Lung (tissue), 11 donors: ENCODE measurements at regions not wholly inside any gene's neighbourhood (a gene's known extent, or its start where the extent isn't known, plus 50 kb on each side); places are given as distances from the start of the nearest gene placed in this dataset.

ENCODE experiments used
- ATAC-seq: fragments of 200-7000 bp; cut with Tn5 transposase; one replicate; pipeline ENCODE4 v1.9.1; 2020; ENCODE audit warnings: moderate number of reproducible peaks; ENCODE audit not compliant: insufficient read depth, low FRiP score
- DNase-seq, 3 donors: peaks; one replicate each; pipeline ENCODE4 v3.0.0-alpha.2; 2013 to 2017
- H3K27ac ChIP-seq, 2 donors: one replicate each; pipeline ENCODE4 v1.5.1; 2013; ENCODE audit warnings: mild to moderate bottlenecking in 2 of 2, moderate library complexity in 2 of 2, control low read depth in 1 of 2, inconsistent platforms in 1 of 2, low read depth in 1 of 2, low read length in 1 of 2
- H3K27me3 ChIP-seq, 3 donors: one replicate each; pipeline ENCODE4 v1.5.1; 2013; ENCODE audit warnings: low read length in 2 of 3; ENCODE audit not compliant: control insufficient read depth in 3 of 3, insufficient read depth in 3 of 3
- H3K36me3 ChIP-seq, 4 donors: one replicate each; pipeline ENCODE4 v1.5.1; 2013; ENCODE audit warnings: low read length in 4 of 4, mild to moderate bottlenecking in 1 of 4, moderate library complexity in 1 of 4; ENCODE audit not compliant: control insufficient read depth in 4 of 4, insufficient read depth in 4 of 4
- H3K4me1 ChIP-seq, 5 donors: one replicate each; pipeline ENCODE4 v1.5.1; 2013; ENCODE audit warnings: low read length in 5 of 5, mild to moderate bottlenecking in 2 of 5, moderate library complexity in 1 of 5; ENCODE audit not compliant: control insufficient read depth in 5 of 5, insufficient read depth in 5 of 5
- H3K4me3 ChIP-seq: one replicate; pipeline ENCODE4 v1.5.1; 2013; ENCODE audit warnings: mild to moderate bottlenecking, control low read depth, moderate library complexity
- H3K9ac ChIP-seq, 2 donors: one replicate each; pipeline ENCODE4 v1.5.1; 2013; ENCODE audit warnings: low read length in 2 of 2, control low read depth in 1 of 2; ENCODE audit not compliant: insufficient read depth in 1 of 2
- H3K9me3 ChIP-seq, 4 donors: one replicate each; pipeline ENCODE4 v1.5.1; 2013; ENCODE audit warnings: low read length in 3 of 4, mild to moderate bottlenecking in 1 of 4, moderate library complexity in 1 of 4; ENCODE audit not compliant: control insufficient read depth in 4 of 4, insufficient read depth in 3 of 4
- WGBS, 2 donors: extraction: QIAGEN DNeasy Blood & Tissue Kit; methylation state at CpG; one replicate each; pipeline ENCODE4 v1.1.7; 2013; 5-methylcytosine and 5-hydroxymethylcytosine counted together
- TF ChIP-seq, protein P1 (sequence below): IDR thresholded peaks from 2 replicates; pipeline ENCODE4 v1.5.1; 2012; ENCODE audit warnings: mild to moderate bottlenecking; ENCODE audit errors: control extremely low read depth, extremely low read depth
- donor health status: control.
- donor health status: control.
- donor health status: Bipolar disorder and iron deficiency.
- donor health status: healthy.
- donor health status: DM: yes; HTN: yes; CAD: no.

DNA sequence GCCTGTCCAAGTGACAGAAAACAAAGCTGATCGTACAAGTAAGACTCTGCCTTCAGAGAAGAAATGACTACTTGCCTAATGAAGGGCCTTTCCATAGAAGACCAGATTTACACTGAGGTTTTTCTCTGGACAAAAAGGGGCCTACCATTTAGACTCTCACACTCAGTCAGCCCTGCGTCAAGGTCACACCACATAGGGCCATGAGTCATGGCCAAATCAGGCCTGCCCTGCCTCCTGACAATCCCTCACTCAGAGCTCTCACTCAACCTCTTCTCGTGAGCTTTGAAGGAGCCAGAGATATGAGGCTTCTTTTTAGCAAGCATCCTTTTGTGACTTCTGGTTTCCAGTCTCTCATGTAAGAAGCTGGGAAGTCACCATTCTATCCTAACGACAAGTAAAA is 68.1 kb upstream of the NMNAT3 start:
- H3K27ac ChIP-seq: no peak overlapping the region
- 67 to 73% methylated on average over 4 of the region's 4 CpGs for WGBS, 2 donors
- no peak overlapping the region for H3K4me3 ChIP-seq
- peaks cover 0 to 7% (median 0%) of the 10 kb centered on the region in 4 donors for H3K9me3 ChIP-seq
- DNase-seq (no peak), ATAC-seq (no peak)
- no peaks in the 10 kb centered on the region for H3K27me3 ChIP-seq
- no peak overlapping the region for H3K9ac ChIP-seq
- H3K36me3 ChIP-seq: no peaks in the 10 kb centered on the region
- peaks cover 0 to 10% (median 0%) of the 10 kb centered on the region in 5 donors for H3K4me1 ChIP-seq
- TF ChIP-seq, protein P1, sequence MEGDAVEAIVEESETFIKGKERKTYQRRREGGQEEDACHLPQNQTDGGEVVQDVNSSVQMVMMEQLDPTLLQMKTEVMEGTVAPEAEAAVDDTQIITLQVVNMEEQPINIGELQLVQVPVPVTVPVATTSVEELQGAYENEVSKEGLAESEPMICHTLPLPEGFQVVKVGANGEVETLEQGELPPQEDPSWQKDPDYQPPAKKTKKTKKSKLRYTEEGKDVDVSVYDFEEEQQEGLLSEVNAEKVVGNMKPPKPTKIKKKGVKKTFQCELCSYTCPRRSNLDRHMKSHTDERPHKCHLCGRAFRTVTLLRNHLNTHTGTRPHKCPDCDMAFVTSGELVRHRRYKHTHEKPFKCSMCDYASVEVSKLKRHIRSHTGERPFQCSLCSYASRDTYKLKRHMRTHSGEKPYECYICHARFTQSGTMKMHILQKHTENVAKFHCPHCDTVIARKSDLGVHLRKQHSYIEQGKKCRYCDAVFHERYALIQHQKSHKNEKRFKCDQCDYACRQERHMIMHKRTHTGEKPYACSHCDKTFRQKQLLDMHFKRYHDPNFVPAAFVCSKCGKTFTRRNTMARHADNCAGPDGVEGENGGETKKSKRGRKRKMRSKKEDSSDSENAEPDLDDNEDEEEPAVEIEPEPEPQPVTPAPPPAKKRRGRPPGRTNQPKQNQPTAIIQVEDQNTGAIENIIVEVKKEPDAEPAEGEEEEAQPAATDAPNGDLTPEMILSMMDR: no peak

DNA sequence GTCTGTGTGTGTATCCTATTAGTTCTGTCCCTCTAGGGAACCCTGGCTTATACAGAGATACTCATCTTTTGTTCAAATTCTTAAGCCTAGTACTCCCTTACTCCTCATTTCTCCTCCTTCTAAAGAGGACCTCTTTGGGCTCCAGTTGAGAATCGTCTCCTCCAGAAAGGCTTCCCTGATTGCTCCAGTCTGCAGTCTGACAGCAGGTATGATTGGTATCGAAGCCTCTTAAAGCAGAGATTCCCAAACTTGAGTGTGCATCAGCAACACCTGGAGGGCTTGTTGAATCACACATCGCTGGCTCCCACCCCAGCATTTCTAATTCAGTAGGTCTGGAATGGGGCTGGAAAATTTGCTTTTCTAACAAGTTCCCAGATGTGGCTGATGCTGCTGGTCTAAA is 60.9 kb upstream of the NMNAT3 start:
- no peak for DNase-seq
- no peaks in the 10 kb centered on the region for H3K36me3 ChIP-seq
- ATAC-seq: no peak
- no peak overlapping the region for H3K4me3 ChIP-seq
- peaks cover 0 to under 1% (median 0%) of the 10 kb centered on the region in 5 donors for H3K4me1 ChIP-seq
- no peak overlapping the region for H3K27ac ChIP-seq
- WGBS, 2 donors: 86 to 90% methylated on average over 3 of the region's 3 CpGs
- no peaks in the 10 kb centered on the region for H3K27me3 ChIP-seq
- no peak overlapping the region for H3K9ac ChIP-seq
- peaks cover 0 to 5% (median 0%) of the 10 kb centered on the region in 4 donors for H3K9me3 ChIP-seq
- TF ChIP-seq, protein P1: no peak

DNA sequence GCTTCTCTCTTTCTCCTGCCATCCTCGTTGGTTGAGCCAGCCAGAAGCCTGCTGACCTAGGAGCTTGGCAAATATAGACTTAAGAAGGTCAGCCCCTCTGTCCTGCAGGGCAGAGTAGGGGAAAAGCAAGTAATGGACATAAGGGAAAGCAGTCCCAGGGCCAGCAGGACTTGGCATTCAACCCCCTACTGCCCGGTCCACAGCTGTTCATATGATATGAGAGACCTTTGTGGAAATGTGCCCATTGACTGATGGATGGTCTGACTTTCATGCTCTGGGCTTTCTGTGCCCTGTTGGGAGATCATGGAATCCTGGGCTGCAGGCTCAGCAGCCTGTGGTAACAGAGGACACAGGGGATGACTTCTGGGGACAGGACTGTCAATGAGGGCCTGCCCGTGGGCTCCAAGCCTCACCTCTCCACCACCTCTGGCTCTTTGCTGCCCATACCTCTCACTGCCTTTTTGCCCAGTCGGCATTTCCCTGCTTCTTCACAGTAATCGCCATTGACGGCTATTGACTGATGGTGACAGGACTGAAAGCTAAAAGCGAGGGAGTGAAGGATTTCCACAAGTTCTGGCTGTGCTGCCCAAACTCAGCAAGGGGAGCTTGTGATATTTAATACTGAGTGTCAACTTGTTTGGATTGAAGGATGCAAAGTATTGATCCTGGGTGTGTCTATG is 60.0 kb upstream of the NMNAT3 start:
- ATAC-seq (no peak), DNase-seq (no peak)
- H3K27me3 ChIP-seq: no peaks in the 10 kb centered on the region
- H3K4me3 ChIP-seq: no peak overlapping the region
- no peak overlapping the region for H3K9ac ChIP-seq
- H3K9me3 ChIP-seq: peaks cover 0 to 5% (median 0%) of the 10 kb centered on the region in 4 donors
- TF ChIP-seq, protein P1: no peak
- WGBS, 2 donors: 77 to 92% methylated on average over 7 of the region's 7 CpGs
- no peaks in the 10 kb centered on the region for H3K36me3 ChIP-seq
- H3K27ac ChIP-seq: no peak overlapping the region
- H3K4me1 ChIP-seq: peaks cover 0 to 2% (median 0%) of the 10 kb centered on the region in 5 donors

DNA sequence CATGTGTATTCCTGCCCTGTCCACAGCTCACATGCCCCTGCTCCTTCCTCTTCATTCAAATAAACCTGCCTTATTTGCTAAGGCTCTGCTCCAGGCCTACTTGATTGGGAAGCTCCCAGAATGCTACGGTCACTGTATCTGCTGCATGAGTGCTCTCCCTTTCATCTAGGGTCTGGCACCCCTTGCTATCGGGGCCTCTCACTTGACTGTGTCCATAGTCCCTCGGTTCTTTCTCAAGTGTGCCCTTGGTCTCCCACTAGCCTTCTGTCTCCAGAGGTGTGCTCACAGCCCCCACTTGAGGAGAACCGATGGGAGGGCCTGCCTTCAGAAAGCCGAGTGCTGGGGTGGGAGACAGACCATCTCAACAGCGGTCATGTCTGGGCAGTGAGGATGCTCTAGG is 57.4 kb upstream of the NMNAT3 start:
- H3K4me1 ChIP-seq: peaks cover 0 to 2% (median 0%) of the 10 kb centered on the region in 5 donors
- no peaks in the 10 kb centered on the region for H3K27me3 ChIP-seq
- no peak overlapping the region for H3K9ac ChIP-seq
- no peak for ATAC-seq
- H3K4me3 ChIP-seq: no peak overlapping the region
- no peak overlapping the region for H3K27ac ChIP-seq
- WGBS, 2 donors: 81 to 86% methylated on average over 6 of the region's 6 CpGs
- peaks cover 0 to 5% (median 0%) of the 10 kb centered on the region in 4 donors for H3K9me3 ChIP-seq
- TF ChIP-seq, protein P1: no peak
- DNase-seq: no peak
- no peaks in the 10 kb centered on the region for H3K36me3 ChIP-seq
